GM12872 (cell line): ENCODE measurements at regions not wholly inside any gene's neighbourhood (a gene's known extent, or its start where the extent isn't known, plus 50 kb on each side); places are given as distances from the start of the nearest gene placed in this dataset.

ENCODE experiments used
- CTCF ChIP-seq: IDR thresholded peaks from 3 replicates; pipeline ENCODE4 v1.5.1; 2011; ENCODE audit warnings: low read depth, mild to moderate bottlenecking, low read length, moderate library complexity; ENCODE audit not compliant: insufficient read depth

- TF ChIP-seq CTCF: no peak
Measured at GRCh38 chr3:34067536-34068051, 269.2 kb downstream of the PDCD6IP start.

GRCh38 chr3:34068505-34068904, 270.1 kb downstream of the PDCD6IP start:
- TF ChIP-seq CTCF: no peak

- TF ChIP-seq CTCF: no peak
Measured at GRCh38 chr3:34070831-34071585, 272.6 kb downstream of the PDCD6IP start.

- no peak for TF ChIP-seq CTCF
Measured at GRCh38 chr3:34072297-34072696, 273.9 kb downstream of the PDCD6IP start.

GRCh38 chr3:34073111-34073510, 274.7 kb downstream of the PDCD6IP start:
- TF ChIP-seq CTCF: no peak

GRCh38 chr3:34073961-34074360, 275.5 kb downstream of the PDCD6IP start:
- no peak for TF ChIP-seq CTCF

- no peak for TF ChIP-seq CTCF
Measured at GRCh38 chr3:34075975-34076374, 277.5 kb downstream of the PDCD6IP start.
